GM12892 (cell line): ENCODE measurements at regions not wholly inside any gene's neighbourhood (a gene's known extent, or its start where the extent isn't known, plus 50 kb on each side); places are given as distances from the start of the nearest gene placed in this dataset.

Experiments
- POLR2A ChIP-seq: IDR thresholded peaks from 2 replicates; pipeline ENCODE4 v1.6.1; 2011; ENCODE audit warnings: low read depth, low read length, control low read depth
- POLR2AphosphoS5 ChIP-seq: IDR thresholded peaks from 2 replicates; pipeline ENCODE4 v1.6.1; 2011; ENCODE audit warnings: low read depth, low read length, control low read depth
- TAF1 ChIP-seq: IDR thresholded peaks from 2 replicates; pipeline ENCODE4 v1.6.1; 2011; ENCODE audit warnings: low read depth, mild to moderate bottlenecking, control low read depth, low read length, borderline replicate concordance

- TF ChIP-seq POLR2A (no peak), POLR2AphosphoS5 (no peak), TAF1 (no peak)
Observed at GRCh38 chr7:82696631-82697030, 253.1 kb upstream of the CACNA2D1 start.
